Epithelial cell of esophagus (primary cell): ENCODE measurements at regions not wholly inside any gene's neighbourhood (a gene's known extent, or its start where the extent isn't known, plus 50 kb on each side); places are given as distances from the start of the nearest gene placed in this dataset.

Experiments
- DNase-seq: peaks from one replicate; pipeline ENCODE4 v3.0.0; 2010; ENCODE audit warnings: low read depth
- H3K4me3 ChIP-seq: 2 replicates; pipeline ENCODE4 v1.5.1; 2011; ENCODE audit warnings: mild to moderate bottlenecking, low read length, control low read depth
- TF ChIP-seq, protein P1 (sequence below): IDR thresholded peaks from 2 replicates; pipeline ENCODE4 v1.5.1; 2011; ENCODE audit warnings: low read depth, mild to moderate bottlenecking, low read length, control low read depth, inconsistent platforms; ENCODE audit not compliant: insufficient read depth; ENCODE audit errors: missing control alignments

DNA sequence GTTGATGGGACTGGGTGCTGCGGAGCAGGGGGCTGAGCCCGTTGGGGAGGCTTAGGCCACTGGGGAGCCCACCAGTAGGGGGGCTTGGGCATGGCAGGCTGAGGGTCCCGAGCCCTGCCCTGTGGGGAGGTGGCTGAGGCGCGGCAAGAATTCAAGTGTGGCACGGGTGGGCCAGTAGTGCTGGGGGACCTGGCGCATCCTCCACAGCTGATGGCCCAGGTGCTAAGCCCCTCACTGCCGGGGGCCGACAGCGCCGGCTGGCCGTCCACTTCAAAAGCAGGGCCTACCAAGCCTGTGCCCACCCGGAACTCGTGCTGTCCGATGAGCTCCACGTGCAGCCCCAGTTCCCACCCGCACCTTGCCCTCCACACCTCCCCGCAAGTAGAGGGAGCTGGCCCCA lies 917.5 kb downstream of the TAF11L14 start:
- DNase-seq: no peak

DNA sequence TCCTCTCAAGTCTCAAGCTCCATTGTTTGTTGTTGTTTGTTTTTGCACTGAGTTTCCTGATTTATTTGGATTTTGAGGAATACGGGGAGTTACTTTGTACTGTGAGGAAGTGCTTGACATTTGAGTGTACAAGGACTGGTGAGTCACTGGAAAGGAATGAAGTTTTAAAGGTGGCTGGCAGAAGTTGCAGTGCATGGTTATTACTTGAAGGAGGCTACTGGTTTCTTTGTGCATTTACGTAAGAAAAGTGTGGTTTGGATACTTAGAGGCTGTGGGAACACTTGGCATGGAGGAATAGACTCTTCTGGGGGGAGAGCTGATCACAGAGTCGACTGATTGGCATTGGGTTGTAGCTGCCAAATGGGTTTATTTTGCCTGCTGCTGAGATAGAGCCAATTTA lies 919.0 kb downstream of the TAF11L14 start:
- DNase-seq: peak; percentile 90
- TF ChIP-seq, protein P1, sequence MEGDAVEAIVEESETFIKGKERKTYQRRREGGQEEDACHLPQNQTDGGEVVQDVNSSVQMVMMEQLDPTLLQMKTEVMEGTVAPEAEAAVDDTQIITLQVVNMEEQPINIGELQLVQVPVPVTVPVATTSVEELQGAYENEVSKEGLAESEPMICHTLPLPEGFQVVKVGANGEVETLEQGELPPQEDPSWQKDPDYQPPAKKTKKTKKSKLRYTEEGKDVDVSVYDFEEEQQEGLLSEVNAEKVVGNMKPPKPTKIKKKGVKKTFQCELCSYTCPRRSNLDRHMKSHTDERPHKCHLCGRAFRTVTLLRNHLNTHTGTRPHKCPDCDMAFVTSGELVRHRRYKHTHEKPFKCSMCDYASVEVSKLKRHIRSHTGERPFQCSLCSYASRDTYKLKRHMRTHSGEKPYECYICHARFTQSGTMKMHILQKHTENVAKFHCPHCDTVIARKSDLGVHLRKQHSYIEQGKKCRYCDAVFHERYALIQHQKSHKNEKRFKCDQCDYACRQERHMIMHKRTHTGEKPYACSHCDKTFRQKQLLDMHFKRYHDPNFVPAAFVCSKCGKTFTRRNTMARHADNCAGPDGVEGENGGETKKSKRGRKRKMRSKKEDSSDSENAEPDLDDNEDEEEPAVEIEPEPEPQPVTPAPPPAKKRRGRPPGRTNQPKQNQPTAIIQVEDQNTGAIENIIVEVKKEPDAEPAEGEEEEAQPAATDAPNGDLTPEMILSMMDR: no peak
- no peak overlapping the region for H3K4me3 ChIP-seq

More for the DNA sequence above, 917.5 kb downstream of the TAF11L14 start:
- H3K4me3 ChIP-seq: no peak overlapping the region
- TF ChIP-seq, protein P1: no peak

DNA sequence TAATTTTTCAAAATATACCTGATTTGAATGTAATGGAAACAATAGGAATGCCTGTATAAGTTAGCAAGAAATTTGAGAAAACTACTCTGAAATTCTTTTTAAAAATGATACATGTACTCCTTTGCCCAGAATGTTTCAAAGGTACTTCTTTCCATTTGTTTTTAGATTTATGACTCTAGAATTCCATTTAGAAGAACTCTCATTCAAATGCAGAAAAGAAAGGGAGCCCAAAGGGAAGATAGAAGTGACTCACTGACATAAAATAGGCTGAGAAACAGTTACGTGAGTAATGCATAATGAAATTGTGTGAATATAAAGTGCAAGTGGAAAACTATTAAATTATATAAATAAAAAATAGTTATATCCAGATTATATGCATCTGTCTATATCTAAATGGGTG lies 926.3 kb downstream of the TAF11L14 start:
- no peak for DNase-seq
- TF ChIP-seq, protein P1: no peak
- H3K4me3 ChIP-seq: no peak overlapping the region

DNA sequence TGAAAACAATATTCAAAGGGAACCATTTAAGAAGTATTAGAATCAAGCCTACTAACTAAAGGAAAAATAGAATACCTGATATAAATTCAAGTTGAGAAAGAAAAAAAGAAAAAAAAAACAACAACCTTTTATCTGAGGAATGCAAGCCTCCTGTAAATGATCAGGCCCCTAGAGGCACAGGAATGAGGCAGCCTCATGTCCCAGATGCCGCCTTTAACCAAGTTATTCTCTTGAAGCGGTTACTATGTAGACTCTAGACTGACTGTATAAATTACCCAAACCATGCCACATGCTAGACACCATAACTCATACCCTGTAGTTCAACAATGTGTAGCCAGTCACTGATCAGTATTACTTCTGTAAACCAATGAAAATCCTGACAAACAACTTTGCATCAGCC lies 929.6 kb downstream of the TAF11L14 start:
- TF ChIP-seq, protein P1: no peak
- no peak for DNase-seq
- H3K4me3 ChIP-seq: no peak overlapping the region

DNA sequence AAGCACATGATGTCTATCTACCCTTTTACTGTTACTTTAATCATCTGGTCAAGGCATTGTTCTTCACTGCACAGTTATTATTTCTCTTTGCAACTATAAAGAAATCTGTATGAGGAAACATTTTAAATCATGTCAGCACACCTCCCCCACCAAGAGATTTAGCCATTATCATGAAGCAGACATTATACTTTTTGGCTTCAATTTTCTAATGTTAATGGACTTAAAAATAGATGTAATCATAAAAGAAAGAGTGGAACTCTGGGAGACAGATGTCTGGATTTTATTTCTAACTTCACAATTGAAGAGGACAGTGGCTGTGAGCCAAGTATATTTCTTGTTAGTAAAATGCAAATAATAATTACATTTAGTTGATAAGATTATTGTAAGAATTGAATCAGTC lies 932.4 kb downstream of the TAF11L14 start:
- DNase-seq: no peak
- TF ChIP-seq, protein P1: no peak
- no peak overlapping the region for H3K4me3 ChIP-seq

DNA sequence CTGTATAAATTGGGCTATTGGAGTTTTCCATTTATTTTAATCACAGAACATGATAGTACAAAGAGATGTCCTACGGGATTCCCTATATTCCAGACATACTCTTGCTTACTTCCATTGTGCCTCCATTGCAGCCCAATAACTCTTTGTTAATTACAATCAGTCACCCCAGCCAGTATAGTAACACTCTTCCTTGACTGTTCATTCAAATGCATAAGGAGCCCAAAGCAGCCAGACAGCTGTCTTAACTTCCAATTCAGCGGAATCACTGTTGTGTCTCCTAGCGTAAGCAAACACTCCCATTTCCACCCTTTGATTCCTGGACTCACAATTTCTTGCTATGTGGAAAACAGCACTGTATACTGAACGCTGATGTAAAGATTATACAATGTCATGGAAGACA lies 942.3 kb downstream of the TAF11L14 start:
- no peak overlapping the region for H3K4me3 ChIP-seq
- DNase-seq: no peak
- TF ChIP-seq, protein P1: no peak

DNA sequence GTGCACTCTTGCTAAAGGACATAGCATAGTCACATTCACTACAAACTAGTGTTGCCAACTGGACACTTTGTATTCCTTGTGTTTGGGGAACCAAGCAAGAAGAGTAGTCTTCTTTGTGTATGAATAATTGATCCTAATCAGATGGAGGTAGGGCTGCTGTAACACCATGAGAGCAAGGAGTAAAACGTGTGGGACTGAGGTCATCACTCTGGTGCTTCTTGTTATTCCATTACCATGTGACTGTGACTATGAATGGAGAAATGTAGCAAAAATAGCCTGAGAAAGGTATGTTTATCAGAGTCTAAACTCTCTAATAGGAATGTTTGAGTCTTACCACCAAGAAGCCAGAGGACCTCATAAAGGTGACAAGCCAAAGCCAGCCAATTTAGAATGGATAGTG lies 966.9 kb downstream of the TAF11L14 start:
- TF ChIP-seq, protein P1: no peak
- H3K4me3 ChIP-seq: no peak overlapping the region
- no peak for DNase-seq
